HK-2 (cell line): ENCODE measurements at regions not wholly inside any gene's neighbourhood (a gene's known extent, or its start where the extent isn't known, plus 50 kb on each side); places are given as distances from the start of the nearest gene placed in this dataset.
"Not testable (repeated sequence)": the region's sequence is repeated elsewhere in the genome, so short reads cannot be mapped to it uniquely, and the experiment has no call there.

Experiments
- DNase-seq: peaks from one replicate; pipeline ENCODE4 v3.0.0-alpha.2; 2018; ENCODE audit not compliant: unreplicated experiment

GRCh38 chr12:9412459-9412858, 195.3 kb downstream of the KLRB1 start:
- DNase-seq = not testable (repeated sequence)

- DNase-seq = not testable (repeated sequence)
These were observed 196.0 kb downstream of the KLRB1 start for GRCh38 chr12:9411616-9412268.

GRCh38 chr12:9407425-9407748, 199.2 kb upstream of the PZP start:
- not testable (repeated sequence) for DNase-seq

- no peak for DNase-seq
These were observed 198.6 kb upstream of the PZP start for GRCh38 chr12:9406564-9407424.

GRCh38 chr12:9405886-9406563, 197.8 kb upstream of the PZP start:
- no peak for DNase-seq

GRCh38 chr12:9404469-9405260, 196.5 kb upstream of the PZP start:
- no peak for DNase-seq

GRCh38 chr12:9404031-9404430, 195.8 kb upstream of the PZP start:
- DNase-seq = no peak

GRCh38 chr12:9402432-9403040, 194.3 kb upstream of the PZP start:
- DNase-seq = not testable (repeated sequence)

- not testable (repeated sequence) for DNase-seq
These were observed 188.2 kb upstream of the PZP start for GRCh38 chr12:9396367-9396766.

GRCh38 chr12:9395220-9395619, 187.0 kb upstream of the PZP start:
- DNase-seq = not testable (repeated sequence)

GRCh38 chr12:9392842-9393241, 184.6 kb upstream of the PZP start:
- no peak for DNase-seq

GRCh38 chr12:9391815-9392214, 183.6 kb upstream of the PZP start:
- DNase-seq = no peak

- no peak for DNase-seq
These were observed 182.6 kb upstream of the PZP start for GRCh38 chr12:9390761-9391160.

GRCh38 chr12:9389796-9390195, 181.6 kb upstream of the PZP start:
- DNase-seq = no peak

- no peak for DNase-seq
These were observed 180.2 kb upstream of the PZP start for GRCh38 chr12:9388379-9388778.

- no peak for DNase-seq
These were observed 179.3 kb upstream of the PZP start for GRCh38 chr12:9387450-9387849.

GRCh38 chr12:9383585-9383984, 175.4 kb upstream of the PZP start:
- no peak for DNase-seq

- no peak for DNase-seq
These were observed 173.4 kb upstream of the PZP start for GRCh38 chr12:9381619-9382018.

GRCh38 chr12:9380650-9381049, 172.5 kb upstream of the PZP start:
- no peak for DNase-seq

- no peak for DNase-seq
These were observed 171.0 kb upstream of the PZP start for GRCh38 chr12:9379023-9379742.

GRCh38 chr12:9378430-9378835, 170.2 kb upstream of the PZP start:
- no peak for DNase-seq
